ENCODE measurements at regions not wholly inside any gene's neighbourhood (a gene's known extent, or its start where the extent isn't known, plus 50 kb on each side); places are given as distances from the start of the nearest gene placed in this dataset.

GRCh38 chr3:170745211-170745718, 124.7 kb downstream of the RPL22L1 start:
- TF ChIP-seq, protein P1, sequence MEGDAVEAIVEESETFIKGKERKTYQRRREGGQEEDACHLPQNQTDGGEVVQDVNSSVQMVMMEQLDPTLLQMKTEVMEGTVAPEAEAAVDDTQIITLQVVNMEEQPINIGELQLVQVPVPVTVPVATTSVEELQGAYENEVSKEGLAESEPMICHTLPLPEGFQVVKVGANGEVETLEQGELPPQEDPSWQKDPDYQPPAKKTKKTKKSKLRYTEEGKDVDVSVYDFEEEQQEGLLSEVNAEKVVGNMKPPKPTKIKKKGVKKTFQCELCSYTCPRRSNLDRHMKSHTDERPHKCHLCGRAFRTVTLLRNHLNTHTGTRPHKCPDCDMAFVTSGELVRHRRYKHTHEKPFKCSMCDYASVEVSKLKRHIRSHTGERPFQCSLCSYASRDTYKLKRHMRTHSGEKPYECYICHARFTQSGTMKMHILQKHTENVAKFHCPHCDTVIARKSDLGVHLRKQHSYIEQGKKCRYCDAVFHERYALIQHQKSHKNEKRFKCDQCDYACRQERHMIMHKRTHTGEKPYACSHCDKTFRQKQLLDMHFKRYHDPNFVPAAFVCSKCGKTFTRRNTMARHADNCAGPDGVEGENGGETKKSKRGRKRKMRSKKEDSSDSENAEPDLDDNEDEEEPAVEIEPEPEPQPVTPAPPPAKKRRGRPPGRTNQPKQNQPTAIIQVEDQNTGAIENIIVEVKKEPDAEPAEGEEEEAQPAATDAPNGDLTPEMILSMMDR (IDR thresholded peaks at IDR 0.05; ENCODE audit: insufficient read depth, low read depth, low read length): no peak
- no peak for TF ChIP-seq EZH2 (IDR thresholded peaks at IDR 0.05; ENCODE audit: insufficient read depth, low read length)
